Activated T-helper 9 cell treated with anti-CD3 and anti-CD28 coated beads, Interleukin-2, amount 50 U/mL, for 16 hours (primary cell): ENCODE measurements at regions not wholly inside any gene's neighbourhood (a gene's known extent, or its start where the extent isn't known, plus 50 kb on each side); places are given as distances from the start of the nearest gene placed in this dataset.
"Not testable (repeated sequence)": the region's sequence is repeated elsewhere in the genome, so short reads cannot be mapped to it uniquely, and the experiment has no call there.

Experiments used
- DNase-seq: peaks from one replicate; pipeline ENCODE4 v3.0.0-alpha.2; 2020; ENCODE audit warnings: low read depth

DNA sequence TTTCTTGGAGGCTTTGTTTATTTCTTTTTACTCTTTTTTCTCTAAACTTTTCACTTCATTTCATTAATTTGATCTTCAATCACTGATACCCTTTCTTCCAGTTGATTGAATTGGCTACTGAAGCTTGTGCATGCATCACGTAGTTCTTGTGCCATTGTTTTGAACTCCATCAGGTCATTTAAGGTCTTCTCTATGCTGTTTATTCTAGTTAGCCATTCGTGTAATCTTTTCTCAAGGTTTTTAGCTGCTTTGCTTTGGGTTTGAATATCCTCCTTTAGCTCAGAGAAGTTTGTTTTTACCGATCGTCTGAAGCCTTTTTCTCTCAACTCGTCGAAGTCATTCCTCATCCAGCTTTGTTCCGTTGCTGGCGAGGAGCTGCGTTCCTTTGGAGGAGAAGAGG is 189.9 kb downstream of the TTC6 start:
- not testable (repeated sequence) for DNase-seq

DNA sequence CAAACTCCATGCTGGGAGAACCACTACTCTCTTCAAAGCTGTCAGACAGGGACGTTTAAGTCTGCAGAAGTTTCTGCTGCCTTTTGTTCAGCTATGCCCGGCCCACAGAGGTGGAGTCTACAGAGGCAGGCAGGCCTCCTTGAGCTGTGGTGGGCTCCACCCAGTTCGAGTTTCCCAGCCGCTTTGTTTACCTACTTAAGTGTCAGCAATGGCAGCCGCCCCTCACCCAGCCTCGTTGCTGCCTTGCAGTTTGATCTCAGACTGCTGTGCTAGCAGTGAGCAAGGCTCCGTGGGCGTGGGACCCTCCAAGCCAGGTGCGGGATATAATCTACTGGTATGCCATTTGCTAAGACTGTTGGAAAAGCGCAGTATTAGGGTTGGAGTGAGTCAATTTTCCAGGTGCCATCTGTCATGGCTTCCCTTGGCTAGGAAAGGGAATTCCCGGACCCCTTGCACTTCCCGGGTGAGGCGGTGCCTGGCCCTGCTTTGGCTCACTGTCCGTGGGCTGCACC is 190.7 kb downstream of the TTC6 start:
- not testable (repeated sequence) for DNase-seq

DNA sequence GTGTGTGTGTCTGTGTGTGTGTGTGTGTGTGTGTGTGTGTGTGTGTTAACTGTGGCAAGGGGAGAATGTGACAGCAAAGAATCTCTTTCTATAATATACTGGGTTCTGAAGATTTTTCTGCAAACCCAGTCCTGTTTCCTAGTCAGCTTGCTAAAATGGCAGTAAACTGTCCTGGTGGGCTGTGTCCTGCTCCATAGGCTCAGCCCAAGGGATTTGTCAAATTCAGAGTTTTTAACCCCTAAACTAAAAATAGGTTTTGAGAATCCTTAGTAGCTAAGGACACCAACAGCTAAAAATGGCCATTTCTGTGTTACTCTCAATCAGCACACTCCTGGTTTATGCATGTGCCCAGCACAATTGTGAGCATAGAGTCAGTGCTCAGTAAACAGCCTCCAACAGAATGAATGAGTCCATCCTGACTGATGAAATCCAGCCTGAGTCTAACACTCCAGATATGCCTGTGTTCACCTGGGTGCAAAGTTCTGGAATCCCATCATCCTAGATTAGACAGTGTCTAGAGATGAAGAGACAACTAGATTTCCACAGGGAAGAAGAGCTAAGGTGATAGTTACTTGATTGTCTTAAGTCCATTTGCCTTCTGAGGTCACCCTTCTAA is 192.6 kb downstream of the TTC6 start:
- DNase-seq, result no peak

DNA sequence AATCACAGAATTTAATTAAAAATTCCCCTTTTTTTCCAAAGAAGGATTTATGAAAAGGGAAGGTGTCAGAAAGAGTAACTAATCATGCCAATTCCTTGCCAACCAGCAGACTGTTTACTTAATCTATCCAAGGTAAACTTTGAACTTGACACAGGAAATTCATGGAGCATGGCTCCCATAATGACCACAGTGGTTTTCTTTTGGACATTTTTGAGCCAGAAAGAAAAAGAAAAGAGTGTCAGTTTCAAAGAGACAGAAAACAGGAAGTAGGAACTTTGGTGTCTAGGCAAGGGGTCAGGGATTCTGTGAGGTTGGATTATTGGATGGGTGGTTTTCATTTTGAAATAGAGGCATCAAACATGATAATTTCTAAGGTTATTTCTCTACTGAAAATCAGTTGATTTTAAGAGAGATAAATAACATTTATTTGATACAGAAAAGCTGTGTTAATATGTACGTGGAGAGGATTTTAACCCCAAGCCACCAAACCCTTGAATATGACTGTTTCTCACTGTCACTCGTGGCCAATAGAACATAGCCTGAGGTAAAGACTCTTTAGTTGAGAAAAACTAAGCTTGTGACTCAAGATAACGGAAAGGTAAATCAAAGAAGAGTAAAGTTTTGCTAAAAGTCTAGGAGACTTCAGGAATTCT is 196.1 kb downstream of the TTC6 start:
- no peak for DNase-seq

DNA sequence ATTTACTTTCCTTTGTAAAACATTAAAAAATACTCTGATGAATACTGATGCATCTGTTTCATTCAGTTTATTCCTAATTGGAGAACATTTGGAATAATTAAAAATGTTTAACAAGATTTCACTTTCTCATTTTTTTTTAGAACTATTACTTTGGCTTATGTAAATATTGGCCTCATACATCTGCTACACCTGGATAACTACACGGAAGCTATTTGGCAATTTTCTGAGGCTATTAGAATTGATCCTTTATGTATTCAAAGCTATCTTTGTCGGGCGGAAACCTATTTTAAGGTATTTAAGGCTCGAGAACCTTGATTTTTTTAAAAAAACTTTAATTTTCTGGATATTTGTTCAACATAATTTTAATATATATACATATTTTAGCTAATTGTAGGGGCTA is 196.7 kb downstream of the TTC6 start:
- DNase-seq, result no peak

DNA sequence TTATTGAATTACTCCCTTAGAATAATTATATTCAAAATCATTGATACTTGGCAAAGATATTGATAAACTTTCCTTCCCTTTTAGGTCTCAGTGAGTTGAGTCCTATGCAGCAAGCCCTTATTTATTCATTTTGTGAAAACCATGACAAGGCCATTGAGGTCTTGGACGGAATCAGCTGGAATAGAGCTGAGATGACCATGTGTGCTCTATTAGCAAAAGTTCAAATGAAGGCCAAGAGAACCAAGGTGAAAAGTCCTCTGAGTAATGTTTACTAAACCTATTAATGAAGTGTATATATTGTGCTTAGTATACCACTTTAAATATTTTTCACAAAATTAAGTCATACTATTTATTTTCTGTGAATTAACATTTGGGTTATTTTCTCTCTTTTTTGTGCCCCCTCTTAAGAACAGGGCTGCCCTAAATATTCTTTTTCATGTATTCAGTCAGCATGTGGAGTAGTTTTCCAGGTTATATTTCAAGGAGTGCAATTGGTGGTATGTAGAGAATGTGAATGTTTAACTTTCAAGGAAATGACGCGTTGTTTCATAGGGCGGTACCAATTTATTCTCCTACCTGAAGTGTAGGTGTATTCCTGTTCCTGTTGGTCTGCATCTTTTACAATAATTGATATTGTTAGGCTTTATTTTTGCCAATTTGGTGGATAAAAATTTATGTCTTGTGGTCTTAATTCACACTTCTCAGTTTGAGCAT is 201.4 kb downstream of the TTC6 start:
- no peak for DNase-seq

DNA sequence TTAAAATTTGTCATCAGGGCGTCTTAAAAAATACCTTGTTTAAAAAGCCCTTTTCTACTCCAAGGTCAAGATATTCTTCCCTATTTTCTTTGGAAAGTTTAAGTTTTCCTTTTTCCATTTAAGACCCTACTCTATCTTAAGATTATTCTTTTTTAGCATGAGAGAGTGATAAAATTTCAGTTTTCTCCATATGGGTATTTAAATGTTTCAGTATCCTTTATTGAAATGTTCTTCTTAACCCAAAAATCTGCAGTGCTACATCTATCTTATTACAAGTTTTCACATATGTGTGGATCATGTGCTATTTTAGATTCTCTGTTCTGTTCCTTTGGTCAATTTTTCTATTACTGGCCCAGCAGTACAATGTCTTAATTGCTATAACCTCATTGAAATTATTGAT is 202.2 kb downstream of the TTC6 start:
- DNase-seq, result no peak

DNA sequence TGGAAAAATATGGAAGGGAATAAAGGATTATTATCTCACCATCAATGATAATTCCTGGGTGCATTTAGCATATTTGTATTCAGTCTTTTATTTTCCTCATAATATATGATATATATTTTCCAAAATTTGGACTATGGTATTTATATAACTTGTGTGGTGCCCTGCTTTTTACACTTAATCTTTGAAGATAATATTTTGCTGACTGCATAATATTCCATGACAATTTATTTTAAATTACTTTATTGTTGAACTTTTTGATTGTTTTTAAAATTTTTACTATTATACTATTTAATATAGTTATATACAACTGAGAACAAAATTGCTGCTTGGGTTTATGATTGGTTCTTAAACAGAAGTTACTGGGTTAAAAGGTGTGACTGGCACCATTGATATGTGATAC is 212.3 kb downstream of the TTC6 start:
- no peak for DNase-seq

DNA sequence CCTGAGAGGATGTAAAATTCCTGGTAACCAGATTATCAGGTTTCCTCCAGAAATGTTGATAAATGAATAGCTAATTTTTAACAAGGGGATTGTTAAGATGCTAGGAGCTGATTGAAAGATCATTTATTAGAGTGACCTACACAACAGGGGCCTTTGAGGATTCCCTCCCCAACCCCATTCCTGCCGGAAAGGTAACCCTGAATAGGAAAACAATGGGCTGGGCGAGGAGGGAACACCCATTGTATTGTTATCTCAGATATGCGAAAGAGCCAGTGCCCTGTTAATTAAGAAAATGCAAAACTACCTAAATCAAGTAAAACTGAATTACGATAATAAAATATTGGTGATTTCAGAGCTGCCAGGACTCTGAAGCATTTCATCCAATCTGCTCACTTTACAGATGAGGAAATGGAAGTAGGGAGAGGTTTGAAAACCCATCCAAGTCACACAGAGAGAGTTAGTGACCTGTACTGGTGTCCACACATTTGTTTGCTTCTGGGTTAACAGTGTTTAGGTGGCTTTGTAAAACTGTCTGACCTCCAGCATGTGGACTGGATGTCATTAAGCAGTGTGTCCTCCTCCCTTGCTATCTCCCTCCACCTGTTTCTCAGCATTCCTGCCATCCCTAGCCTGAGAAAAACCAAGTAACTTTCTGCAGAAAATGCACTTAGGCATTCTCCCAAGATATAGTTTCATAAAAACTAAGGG is 214.8 kb downstream of the TTC6 start:
- no peak for DNase-seq

DNA sequence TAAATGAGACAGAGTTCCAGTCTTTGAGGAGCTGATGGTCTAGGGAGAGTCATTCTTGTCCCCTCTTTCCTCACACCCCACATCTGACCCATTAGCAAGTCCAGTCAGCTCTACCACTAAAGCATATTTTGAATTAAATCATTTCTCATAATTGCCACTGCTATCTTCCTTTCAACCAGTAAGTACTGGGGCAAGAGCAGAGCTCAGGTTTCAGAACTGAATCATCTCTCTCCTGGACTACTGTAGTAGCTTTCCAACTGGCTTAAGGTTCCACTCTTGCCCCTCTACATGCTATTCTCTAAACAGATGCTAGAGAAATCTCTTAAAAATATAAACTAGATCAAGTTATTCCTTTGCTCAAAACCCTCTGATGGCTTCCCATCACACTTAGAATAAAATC is 218.3 kb downstream of the TTC6 start:
- DNase-seq, result no peak

DNA sequence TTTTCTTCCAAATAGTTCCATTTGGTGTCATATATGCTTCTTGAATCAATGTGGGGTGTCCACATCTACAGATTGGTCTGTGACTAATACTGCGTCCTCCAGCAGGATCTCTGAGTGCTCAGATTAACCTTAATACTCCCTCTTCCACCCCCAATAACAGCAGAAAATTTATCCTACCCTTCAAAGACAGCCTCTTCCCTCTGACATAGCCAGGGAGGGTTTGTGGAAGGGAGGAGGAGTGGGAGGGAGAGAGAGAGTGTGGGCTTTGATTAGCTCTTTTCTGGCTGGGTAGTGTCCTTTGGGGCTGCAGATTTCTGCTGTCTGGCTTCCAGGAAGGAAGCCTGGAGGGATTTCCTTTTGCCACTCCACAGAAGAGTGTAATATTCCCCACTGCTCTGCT is 220.7 kb downstream of the TTC6 start:
- no peak for DNase-seq

DNA sequence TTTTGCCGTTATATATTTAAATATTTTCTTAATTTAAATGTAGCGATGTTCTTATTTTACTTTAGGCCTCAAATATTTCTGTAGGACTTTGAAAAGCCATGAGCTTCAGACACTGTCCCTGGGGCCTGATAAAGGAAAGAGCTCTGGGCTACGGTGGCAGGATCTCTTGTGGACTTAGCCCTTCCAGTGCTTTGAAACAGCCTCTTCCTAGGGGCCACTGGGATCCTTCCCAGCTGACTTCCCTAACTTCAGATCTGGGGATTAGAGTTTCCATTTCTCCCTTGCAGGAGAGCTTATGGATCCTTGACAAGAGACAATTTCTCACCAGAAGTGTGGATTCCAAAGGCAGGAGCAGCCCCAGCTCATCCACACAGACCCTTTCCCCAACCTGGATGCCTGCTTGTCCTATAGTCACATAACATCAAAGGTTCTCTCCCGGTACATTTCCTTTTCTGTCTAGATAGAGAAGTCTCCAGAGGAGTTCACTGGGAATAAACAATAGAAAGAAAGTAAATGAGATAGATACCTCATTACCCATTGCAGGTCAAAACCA is 221.4 kb downstream of the TTC6 start:
- DNase-seq, result no peak

DNA sequence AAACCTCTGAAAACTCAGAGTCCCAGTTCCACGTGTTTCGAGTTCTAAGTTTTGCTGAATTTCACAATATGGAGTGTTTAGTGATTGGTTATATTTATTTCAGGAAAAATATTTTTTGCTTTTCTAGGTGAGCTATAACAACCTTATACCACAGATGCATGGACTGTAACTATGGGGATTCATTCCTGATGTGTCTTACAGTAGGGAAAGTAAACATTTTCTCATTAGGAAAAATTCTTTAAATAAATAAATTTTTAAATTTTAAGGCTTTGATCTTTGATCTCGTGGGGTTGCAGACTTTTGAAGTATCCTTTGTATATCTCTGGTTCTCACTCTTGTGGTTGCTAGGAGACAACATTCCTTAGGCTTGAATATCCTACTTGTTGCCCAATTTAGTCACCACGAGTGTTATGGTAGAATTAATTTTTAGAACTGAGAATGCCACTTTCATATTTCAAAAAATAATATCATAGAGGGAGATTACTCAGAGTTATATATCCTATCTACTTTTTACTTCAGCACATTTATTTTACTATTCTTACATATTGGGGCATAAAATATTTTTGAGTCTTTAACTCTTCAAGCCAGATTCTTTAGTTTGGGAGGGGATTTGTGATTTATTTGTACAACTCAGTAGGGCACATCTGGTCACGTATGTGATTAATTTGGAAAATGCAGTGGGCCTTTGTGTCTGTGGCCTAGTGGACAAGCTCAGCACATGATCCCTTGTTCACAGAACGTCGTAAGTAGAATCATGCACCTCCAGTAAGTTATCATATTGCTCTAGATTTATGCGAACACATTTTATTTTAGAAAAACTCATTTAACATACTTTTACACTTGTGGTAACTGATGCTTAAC is 224.0 kb downstream of the TTC6 start:
- no peak for DNase-seq

DNA sequence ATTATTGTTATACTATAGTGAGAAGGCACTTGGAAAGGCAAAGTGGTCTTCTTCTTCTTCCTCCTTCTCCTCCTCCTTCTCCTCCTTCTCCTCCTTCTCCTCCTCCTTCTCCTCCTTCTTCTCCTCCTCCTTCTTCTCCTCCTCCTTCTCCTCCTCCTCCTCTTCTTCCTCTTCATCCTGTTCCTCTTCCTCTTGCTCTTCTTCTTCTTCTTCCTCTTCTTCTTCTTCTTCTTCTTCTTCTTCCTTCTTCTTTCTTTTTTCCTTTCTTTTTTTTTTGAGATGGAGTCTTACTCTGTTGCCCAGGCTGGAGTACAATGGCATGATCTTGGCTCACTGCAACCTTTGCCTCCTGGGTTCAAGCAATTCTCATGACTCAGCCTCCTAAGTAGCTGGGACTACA is 225.4 kb downstream of the TTC6 start:
- not testable (repeated sequence) for DNase-seq

DNA sequence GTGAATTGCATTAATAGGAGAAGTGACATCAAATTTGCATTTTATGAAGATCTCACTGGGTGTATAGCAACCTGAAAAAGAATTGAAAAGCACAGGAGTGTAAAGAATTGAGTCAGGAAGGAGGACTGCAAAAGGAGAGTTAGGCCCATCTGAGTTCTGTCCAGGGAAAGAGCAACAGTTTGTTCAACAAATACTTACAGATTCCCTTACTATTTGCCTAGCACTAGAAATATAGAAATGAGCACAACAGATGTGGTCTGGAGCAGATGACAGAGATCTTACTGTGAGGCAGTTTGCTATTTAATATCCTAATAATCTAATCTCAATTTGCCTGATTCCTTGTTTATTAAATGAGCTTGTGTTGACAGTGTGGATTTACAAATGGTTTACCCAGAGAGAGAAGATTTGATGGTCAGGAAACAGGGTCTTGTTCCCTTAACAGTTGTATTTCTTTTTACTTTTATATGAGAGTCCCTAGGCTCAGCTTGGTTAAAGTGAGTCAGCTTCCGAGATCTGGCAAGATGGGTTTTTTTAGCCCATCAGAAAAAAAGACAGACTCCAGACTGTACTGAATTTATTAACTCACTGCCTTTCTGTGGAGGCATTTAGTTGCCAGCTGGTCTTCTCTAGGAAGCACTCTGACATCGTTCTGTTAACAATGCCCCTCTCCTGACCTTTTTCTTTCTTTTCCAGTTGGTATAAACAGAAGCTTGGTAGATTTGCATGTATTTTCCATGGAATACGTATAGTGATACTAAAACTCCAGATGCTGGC is 229.7 kb downstream of the TTC6 start:
- no peak for DNase-seq

DNA sequence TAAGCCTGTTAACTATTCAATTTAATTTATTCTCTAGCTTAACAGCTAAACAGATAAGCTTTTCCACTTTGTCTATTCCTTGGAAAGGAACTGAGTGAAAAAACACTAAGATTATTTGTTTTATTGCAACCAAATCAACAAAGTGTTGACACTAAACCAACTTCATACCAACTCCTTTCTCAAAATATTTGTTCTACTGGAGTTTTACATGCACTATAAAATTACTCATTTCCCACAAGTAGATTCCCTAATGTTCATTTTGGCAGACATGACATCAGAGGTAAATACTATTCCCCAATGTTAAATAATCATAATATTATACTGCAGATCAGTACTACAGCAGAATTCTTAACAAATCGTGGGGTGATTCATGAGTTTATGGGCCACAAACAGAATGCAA is 231.4 kb downstream of the TTC6 start:
- DNase-seq, result no peak

DNA sequence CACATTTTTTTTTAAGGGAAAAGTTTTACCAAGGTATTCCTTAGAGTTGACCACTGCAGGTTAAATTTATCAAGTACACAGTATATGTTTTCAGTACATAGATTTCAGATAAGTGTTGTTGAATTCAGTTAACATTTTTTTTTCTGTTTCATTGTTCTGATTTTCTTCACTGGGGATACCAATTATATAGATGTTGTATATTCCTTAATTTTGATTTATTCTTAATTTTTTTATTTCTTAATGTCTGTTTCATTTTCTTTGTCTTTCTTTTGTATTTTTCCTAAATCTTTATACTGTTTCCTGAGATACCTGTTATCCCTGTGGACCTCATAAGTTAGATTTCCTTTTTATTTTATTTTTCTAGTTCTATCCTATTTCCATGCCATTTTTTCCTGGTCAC is 234.8 kb downstream of the TTC6 start:
- no peak for DNase-seq

DNA sequence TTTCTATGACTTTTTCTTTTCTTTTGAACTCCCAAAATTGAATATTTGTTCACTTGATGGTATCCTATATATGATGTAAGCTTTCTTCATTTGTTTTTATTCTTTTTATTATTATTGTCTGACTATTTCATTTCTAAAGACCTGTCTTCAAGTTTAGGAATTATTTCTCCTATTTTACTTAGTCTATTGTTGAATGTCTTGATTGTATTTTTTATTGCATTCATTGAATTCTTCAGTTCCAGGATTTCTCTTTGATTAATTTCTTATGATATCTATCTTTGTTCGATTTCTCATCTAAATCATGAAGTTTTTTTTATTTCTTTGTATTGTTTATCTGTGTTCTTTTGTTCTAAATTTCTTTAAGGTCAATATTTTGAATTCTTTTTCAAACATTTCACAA is 238.8 kb downstream of the TTC6 start:
- DNase-seq, result no peak

DNA sequence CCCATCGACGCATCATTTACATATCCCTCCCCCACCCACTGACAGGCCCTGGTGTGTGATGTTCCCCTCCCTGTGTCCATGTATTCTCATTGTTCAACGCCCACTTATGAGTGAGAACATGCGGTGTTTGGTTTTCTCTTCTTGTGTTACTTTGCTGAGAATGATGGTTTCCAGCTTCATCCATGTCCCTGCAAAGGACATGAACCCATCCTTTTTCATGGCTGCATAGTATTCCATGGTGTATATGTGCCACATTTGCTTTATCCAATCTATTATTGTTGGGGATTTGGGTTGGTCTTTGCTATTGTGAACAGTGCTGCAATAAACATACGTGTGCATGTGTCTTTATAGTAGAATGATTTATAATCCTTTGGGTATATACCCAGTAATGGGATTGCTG is 243.3 kb downstream of the TTC6 start:
- not testable (repeated sequence) for DNase-seq

DNA sequence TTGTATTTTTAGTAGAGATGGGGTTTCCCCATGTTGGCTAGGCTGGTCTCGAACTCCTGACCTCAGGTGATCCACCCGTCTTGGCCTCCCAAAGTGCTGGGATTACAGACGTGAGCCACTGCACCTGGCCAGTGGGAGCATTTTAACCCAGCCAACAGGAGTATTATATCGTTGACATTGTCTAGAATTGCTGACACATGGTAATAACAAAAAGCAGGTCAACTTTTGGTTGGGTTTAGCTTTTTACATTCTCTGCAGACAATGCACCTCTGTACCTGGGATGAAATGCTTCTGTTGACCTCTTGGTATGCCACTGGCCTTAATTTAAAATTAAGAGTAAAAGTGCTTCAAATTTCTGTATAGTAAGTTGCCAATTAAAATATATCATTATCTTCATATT is 245.6 kb downstream of the TTC6 start:
- DNase-seq, result not testable (repeated sequence)

DNA sequence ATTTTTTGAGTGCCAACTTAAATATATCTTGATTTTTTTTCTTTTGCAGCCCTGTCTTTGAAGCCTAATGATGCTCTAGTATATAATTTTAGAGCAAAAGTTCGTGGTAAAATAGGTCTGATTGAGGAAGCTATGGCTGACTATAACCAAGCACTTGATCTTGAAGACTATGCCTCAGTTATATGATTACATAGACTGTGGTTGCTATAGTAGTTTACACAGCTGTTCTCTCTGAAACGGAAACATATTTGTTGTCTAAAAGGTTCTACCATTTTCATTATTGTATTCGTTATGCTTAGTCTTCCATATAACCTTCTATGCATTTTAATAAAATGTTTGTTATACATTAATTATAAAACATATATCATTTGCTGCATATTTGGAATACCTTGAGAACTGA is 246.7 kb downstream of the TTC6 start:
- DNase-seq, result no peak
